Fibroblast of mammary gland (primary cell): ENCODE measurements at regions not wholly inside any gene's neighbourhood (a gene's known extent, or its start where the extent isn't known, plus 50 kb on each side); places are given as distances from the start of the nearest gene placed in this dataset.

Experiments
- DNase-seq: peaks from one replicate; pipeline ENCODE4 v3.0.0-alpha.2; 2010; ENCODE audit warnings: low read depth
- H3K4me3 ChIP-seq: 2 replicates; pipeline ENCODE4 v1.5.1; 2011; ENCODE audit warnings: low read depth, mild to moderate bottlenecking, low read length, moderate library complexity; ENCODE audit not compliant: control insufficient read depth
- TF ChIP-seq, protein P1 (sequence below): conservative IDR thresholded peaks from 2 replicates; pipeline ENCODE4 v1.5.1; 2011; ENCODE audit warnings: low read depth, low read length, inconsistent platforms; ENCODE audit not compliant: control insufficient read depth, insufficient read depth

DNA sequence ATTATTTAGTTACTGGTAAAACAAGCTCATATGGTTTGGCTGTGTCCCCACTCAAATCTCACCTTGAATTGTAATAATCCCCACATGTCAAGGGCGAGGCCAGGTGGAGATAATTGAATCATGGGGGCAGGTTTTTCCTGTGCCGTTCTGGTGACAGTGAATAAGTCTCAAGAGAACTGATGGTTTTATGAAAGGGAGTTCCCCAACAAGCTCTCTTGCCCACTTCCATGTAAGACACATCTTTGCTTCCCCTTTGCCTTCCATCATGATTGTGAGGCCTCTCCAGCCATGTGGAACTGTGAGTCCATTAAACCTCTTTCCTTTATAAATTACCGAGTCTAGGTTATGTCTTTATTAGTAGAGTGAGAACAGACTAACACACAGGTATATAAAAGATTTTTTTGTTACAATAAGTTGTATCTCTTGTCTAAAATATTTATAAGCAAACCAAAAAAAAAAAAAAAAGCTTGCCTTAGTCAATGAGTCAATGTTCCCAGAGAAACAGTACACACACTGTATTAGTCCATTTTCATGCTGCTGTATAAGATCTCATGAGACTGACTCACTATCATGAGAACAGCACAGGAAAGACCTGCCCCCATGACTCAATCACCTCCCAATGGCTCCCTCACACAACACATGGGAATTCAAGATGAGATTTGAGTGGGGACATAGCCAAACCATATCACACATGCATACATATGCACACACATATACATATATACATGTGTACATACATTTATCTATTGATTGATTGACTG, 138.3 kb downstream of the BASP1 start:
- TF ChIP-seq, protein P1, sequence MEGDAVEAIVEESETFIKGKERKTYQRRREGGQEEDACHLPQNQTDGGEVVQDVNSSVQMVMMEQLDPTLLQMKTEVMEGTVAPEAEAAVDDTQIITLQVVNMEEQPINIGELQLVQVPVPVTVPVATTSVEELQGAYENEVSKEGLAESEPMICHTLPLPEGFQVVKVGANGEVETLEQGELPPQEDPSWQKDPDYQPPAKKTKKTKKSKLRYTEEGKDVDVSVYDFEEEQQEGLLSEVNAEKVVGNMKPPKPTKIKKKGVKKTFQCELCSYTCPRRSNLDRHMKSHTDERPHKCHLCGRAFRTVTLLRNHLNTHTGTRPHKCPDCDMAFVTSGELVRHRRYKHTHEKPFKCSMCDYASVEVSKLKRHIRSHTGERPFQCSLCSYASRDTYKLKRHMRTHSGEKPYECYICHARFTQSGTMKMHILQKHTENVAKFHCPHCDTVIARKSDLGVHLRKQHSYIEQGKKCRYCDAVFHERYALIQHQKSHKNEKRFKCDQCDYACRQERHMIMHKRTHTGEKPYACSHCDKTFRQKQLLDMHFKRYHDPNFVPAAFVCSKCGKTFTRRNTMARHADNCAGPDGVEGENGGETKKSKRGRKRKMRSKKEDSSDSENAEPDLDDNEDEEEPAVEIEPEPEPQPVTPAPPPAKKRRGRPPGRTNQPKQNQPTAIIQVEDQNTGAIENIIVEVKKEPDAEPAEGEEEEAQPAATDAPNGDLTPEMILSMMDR = no peak
- no peak overlapping the region for H3K4me3 ChIP-seq
- DNase-seq = peak; percentile 96

DNA sequence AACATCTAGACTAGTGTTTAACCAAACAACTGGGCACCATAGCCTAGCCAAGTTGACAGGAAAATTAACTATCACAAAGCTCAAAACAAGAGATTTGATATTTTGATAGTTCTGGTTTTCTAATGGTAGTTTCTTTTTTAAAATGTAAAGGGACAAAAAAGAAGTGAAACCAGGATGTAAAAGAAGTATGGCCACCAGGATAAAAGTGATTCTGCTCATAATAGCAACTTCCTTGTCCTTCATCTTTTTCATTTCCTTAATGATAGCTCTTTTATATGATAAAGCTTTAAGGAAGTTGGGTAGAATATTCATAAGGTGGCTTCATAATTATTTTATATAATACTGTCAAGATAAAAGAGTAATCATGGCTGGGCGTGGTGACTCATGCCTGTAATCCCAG, 139.1 kb downstream of the BASP1 start:
- no peak for DNase-seq
- TF ChIP-seq, protein P1 = no peak

DNA sequence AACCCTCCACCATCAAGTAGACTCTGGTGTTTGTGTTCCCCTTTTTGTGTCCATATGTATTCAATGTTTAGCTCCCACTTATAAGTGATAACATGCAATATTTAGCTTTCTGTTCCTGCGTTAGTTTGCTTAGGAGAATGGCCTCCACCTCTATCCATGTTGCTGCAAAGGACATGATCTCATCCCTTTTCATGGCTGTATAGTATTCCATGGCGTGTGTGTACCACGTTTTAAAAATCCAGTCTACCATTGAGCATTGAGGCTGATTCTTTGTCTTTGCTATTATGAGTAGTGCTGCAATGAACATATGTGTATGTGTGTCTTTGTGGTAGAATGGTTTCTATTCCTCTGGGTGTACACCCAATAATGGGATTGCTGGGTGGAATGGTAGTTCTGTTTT, 140.1 kb downstream of the BASP1 start:
- H3K4me3 ChIP-seq = no peak overlapping the region
- TF ChIP-seq, protein P1 = no peak
- DNase-seq = no peak

More for the DNA sequence above, 139.1 kb downstream of the BASP1 start:
- H3K4me3 ChIP-seq = no peak overlapping the region

DNA sequence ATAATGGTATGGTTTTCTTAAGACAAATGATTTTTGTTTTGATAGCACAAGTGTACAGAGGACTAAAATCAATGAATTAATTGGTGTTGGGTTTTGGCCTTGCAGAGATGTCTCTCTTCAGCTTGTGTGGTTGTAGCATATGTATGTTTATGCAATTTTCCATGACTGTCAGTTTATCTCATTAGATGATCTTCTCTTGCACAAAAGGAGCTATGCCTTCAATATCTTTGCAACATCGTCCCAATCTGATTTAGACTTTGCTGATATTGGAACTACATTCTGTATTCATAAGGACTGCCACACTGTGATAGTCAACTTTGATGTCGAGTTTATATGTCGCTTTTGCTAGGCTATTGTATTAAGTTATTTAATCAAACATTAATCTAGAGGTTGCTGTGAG, 140.0 kb upstream of the TAF11L2 start:
- H3K4me3 ChIP-seq = no peak overlapping the region
- no peak for DNase-seq
- TF ChIP-seq, protein P1 = no peak

DNA sequence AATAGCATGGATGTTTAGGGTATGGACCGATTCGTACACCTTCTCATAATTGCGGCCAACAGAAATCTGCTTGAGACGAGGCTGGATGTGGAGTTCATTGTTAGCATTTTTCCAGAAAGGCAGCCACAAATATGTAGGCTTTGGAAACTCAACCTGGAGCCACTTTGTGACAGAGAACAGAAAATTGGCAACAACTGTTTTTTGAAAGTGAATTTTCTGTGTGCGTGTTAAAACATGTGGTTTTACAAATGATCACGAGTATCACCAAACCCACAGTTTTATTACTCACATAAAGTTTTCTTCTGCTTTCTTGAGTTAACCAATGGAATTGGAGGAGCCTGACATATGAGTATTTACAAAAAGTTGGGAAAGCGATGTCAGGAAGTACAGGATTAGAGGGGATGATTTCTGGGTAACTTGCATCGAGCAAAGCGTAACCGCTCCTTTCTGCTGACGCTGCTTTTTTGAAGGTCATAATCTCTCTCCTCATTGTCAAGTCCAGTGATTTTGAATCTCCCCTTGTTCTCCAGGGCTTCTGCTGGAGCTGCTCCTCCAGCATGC, 138.5 kb upstream of the TAF11L2 start:
- TF ChIP-seq, protein P1 = no peak
- H3K4me3 ChIP-seq = no peak overlapping the region
- peak; percentile 91 for DNase-seq

DNA sequence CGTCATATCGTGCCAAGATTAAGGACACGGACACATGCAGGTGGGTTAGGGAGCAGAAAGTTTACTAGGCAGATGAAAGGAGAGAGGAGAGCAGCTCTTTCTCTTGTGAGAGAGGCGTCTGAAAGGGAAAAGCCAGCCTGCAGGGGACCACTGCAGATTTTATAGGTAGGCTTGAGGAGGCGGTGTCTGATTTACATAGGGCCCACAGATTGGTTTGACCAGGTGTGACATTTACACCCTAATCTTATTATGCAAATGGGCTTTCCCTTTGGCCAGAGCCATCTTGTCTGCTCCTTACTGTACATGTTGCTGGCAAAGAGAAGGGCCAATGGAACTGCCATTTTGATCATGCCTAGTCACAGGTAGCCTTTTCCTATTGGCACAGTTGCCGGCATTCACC, 137.2 kb upstream of the TAF11L2 start:
- H3K4me3 ChIP-seq = no peak overlapping the region
- TF ChIP-seq, protein P1 = no peak
- DNase-seq = no peak
